HG02870 (cell line): ENCODE measurements at regions not wholly inside any gene's neighbourhood (a gene's known extent, or its start where the extent isn't known, plus 50 kb on each side); places are given as distances from the start of the nearest gene placed in this dataset.

ENCODE experiments used
- ATAC-seq: cut with Tn5 transposase; IDR thresholded peaks from one replicate; pipeline ENCODE4 v1.9.1; 2021; ENCODE audit warnings: mild to moderate bottlenecking, moderate library complexity; ENCODE audit not compliant: unreplicated experiment

DNA sequence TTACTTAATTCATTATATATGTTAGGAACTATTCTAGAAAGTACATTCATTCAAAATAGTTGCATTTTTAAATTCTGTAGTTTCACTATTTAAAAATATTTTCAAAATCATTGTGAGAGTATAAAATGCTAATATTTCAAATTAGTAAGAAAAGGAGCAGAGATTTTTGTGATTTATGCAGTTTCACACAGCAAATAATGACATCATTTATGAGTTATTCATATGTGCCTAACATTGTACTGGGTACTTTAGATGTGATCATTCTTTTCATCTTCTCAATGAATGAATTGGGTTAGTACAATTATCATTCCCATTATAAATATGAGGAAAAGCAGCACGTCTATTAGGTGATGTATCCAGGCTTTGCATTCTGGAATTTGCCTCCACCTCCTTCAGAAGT, 1451.0 kb upstream of the IGFBP7 start:
- no peak for ATAC-seq

DNA sequence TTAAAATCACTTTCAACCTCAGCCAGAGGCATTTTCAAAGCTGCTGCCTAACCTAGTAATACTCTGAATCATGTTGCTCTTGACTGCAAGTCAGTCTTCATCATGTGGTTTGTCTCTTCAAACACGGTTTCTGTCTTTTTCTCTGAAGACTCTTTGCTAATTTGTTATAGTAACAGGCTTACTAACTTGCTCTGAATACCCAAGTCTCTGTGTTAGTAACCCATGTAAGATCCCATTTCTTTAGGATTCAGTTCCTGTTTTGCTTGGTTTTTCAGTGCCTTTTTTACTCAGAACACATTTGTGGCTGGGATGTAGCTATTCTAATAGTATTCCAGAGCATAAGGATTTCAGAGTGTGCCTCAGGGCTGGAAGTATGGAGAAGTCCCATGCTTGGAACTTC, 1450.6 kb upstream of the IGFBP7 start:
- ATAC-seq: no peak

DNA sequence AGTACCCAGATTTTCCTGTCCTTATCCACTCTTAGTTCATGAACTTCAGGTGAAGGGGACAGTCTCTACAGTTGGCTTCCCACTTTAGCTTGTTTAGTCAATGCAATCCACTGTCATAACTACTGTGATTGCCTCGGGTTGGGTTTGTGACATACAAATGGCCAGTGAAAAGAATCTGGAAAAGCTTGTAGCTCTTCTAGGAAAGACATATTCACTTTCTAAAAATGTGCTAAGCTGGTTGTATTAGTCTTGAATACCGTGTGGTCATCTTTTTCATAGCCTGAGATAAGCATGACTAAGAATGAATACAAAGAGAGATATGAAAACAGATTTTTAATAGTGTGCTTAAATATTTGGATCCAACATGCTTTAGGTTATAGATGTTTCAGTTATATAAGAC, 1443.5 kb upstream of the IGFBP7 start:
- ATAC-seq: no peak

DNA sequence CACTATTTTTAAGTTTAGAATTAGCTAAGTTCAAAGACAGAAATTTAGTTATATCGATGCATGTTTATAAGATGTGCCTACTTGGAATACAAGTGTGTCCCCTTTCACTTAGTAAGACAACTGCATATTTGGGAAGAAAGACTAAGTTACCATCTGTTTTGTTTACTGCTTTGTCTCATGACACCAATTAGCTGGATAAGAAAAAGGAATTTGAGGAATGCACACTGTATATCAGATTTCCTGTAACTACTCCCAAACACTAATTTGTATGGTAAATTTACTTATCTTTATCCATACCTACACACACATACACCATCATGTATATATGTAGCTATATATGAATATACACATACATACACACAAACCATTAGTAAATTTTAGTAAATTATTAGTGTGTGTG, 1442.8 kb upstream of the IGFBP7 start:
- no peak for ATAC-seq

DNA sequence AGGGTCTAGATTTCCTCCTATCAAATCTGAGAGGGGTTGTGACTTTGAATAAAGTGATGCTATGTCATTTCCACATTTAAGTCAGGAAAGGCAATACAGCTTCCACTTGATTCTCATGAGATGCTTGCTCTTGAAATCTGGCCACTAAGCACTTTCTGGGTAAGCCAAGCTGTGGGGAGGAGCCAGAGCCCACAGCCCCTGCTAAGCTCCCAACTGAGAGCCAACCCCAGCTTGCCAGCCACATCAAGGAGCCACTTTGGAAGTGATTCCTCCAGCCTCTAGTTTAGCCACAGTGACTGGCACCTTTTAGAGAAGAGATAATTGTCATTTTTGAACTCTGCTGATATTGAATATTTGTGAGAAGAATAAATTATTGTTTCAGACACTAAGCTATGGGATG, 1441.5 kb upstream of the IGFBP7 start:
- no peak for ATAC-seq

DNA sequence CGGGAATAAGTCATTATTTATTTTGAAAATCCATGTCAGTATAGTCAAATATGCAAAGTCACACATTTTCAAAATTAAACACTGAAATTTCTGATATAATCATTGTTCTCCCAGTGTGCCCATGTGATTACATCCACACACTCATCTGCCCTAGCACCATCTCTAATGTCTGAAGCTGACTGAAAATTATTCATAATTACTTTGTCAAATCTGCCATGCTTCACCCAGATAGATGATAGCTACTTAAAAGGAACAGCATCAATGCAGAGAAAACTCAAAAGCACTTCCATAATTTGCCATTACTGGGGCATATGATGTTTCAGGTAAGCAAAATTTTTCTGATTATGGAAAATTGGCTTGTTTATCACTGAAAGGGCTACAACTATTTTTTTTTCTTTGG, 1433.3 kb upstream of the IGFBP7 start:
- no peak for ATAC-seq

DNA sequence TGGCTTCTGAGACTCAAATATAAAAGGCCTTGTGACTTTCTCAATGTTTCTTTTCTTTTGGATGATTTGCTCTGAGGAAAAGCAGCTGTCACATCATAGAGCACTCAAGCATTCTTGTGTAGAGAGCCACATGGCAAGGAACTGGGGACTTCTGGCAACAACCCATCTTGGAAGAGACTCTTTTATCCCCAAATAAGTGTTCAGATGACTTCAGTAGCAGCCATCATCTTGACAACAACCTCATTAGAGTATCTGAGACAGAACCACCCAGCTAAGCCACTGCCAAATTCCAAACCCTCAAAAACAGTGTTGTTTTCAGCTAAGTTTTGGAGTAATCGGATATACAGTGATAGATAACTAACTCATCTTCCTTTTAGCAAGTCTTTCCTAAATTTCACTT, 1431.7 kb upstream of the IGFBP7 start:
- no peak for ATAC-seq

DNA sequence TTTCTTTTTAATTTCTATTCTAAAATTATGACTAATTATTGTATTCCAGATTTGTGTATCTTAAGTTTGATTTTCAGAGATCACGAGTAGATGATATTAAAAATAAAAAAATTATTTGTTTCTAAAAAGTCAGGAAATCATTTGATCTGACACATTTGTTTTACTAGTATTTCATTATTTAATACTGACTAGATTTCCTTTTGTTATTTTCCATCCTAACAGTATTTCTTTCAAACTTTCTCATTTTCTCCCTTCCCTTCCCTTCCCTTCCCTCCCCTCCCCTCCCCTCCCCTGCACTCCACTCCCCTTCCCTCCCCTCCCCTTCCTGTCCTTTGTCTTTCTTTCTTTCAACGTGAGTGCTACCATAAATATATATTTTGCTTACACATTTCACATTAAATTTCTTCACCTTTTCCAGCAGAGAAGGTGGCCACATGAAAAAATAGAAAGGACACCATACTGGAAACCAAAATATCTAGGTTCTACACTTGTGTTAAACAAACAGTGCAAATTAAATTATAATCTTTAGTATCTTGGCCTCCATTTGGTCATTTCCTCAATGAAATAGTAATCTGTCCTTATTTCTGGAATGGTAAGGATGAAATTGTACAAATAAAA, 1412.7 kb upstream of the IGFBP7 start:
- no peak for ATAC-seq

DNA sequence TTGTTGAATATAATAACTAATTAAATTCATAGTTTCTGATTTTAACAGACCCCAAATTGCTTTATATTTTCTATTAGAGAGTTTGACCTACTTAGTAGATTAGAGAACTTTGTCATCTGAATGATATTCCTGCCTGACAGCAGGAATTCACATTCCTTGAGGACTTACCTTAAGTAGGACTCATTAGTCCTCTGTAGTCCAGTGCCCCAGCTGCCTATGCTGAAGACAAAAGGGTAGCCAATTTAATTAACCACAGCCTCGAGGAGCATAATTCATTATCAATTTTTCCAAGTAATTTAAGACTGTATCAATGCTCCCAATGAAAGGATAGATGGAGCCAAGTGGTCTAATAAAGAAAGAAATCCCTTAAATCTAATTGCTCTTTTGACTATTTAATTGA, 1405.0 kb upstream of the IGFBP7 start:
- ATAC-seq: no peak

DNA sequence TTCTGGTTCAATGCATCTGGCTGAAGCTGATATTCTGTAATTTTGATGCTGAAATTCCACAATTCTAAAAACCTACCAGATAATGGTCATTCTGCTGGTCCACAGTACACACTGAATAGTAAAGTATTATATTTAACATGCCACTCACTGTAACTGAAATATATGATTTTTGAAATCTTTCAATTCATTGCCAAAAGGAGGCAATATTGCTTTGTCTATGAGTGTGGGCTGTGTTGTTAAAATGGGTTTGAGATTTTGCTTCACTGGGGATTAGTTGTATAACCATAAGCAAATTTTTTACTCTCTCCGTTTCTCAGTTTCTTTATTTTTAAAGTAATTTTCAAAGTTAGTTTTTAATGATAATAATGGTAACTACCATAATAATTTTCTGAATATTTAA, 1404.1 kb upstream of the IGFBP7 start:
- no peak for ATAC-seq

DNA sequence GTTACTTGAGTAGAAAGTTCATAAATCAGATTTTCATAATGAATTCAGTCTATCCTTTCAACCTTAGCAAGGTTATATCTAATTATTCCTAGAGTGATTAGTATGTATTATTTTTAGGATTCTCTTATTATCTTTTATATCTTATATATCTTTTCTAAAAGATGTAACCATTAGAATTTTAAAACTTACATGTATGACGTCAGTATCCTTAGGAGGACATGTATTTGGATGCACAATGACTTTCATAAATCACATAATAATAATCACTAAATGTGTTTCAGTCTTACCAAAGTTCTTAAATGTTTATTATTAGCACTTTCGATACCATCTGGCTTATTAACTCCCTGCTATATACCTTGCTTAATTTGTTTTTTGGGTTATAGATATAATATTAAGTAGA, 1400.5 kb upstream of the IGFBP7 start:
- no peak for ATAC-seq

DNA sequence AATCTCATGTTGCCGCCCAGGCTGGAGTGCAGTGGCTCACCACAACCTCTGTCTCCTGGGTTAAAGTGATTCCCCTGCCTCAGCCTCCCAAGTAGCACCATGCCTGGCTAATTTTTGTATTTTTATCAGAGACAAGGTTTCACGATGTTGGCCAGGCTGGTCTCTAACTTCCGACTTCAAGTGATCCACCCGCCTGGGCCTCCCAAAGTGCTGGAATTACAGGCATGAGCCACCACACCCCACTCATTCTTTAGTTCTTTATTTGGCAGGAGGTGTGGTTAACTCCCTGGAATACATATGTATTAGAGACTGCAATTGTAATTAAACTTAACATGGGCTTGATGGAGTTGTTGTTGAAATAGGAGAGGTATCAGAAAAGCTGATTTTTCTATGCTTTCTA, 1396.9 kb upstream of the IGFBP7 start:
- ATAC-seq: no peak

DNA sequence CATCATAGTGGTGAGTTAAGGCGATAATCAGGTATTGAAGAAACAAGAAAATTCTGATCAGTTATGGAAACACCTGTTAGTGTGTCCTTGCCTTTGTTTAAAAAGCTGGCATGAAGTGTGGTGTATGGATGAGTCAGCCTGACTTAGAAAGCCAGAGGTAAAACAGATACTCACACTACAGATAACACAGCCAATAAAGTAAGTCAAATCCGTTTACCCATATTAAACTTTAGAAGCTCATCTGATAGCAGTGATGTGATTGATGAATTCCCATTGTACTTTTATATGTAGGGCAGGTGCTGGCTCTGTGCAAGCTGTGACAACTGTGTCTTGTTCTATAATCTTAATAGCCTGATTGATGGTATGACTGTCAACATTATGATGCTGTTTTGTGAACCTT, 1392.7 kb upstream of the IGFBP7 start:
- ATAC-seq: no peak

DNA sequence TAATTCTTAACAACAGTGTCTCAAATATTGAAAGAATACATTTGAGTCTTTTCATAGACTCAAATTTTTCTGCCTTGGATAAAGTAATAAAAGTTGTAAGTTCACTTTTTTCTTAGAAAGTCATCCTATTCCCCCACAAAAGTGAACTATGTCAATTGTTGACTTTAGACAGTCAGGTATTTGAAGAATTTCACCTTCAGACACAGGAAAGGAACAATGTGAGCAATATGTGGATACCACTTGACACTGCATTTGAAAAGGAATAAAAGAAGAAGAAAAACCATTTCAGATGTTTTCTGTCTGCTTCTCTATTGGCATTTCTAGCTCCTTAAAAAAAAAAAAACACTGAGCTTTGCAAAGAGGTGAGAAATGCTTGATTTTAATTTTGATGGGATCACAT, 1389.0 kb upstream of the IGFBP7 start:
- ATAC-seq: no peak

DNA sequence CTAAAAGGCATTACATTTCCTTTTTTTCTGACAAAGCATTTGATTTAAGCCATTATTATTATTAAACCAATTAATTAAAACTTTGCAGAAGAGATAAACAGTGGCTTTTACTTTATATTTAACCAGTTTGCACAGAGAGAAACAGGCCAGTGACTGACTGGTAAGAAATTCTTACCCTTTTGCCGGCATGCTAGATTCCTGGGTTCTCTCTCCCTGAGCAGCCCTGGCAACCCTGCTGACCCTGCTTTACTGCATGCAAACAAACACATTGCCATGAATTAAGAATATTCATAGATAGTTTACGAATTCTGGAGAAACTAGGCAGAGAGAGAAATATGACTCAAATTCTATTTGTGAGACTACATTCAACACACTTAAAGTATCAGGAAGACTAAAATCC, 1381.4 kb upstream of the IGFBP7 start:
- no peak for ATAC-seq

DNA sequence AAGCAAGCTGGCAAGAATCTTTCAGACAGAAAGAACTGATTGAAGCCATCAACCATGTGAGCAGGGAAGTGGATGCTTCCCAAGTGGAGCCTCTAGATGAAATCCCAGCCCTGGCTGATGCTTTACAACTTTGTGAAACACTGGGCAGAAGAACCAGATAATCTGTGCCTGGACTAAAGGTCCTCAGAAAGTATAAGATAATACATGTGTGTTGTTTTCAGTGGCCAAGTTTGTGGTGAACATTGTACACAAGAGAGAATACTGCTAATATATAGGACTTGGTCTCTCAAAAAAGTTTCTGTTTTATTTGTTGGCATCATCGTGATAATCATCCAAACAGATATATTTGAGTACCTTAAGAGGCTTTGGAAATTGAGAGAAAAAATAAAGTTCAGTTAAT, 1367.8 kb upstream of the IGFBP7 start:
- no peak for ATAC-seq

DNA sequence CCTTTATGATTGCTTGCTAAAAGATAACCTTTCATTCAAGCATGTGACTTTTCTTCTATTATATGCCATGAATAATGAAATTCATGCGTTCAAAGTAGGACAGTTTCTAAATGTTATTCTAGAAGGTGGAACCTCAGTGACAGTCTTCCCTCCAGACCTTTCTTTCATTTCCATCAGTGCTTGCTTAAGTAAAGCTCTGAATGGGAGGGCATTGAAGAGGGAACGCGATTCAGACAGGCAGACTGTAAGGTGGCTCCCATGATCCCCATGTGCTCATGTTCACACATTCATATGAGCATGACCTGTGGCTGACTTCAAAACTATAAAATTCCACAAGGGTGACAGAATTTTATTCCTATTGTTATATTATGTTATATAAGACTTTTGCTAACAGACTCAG, 1367.3 kb upstream of the IGFBP7 start:
- ATAC-seq: no peak

DNA sequence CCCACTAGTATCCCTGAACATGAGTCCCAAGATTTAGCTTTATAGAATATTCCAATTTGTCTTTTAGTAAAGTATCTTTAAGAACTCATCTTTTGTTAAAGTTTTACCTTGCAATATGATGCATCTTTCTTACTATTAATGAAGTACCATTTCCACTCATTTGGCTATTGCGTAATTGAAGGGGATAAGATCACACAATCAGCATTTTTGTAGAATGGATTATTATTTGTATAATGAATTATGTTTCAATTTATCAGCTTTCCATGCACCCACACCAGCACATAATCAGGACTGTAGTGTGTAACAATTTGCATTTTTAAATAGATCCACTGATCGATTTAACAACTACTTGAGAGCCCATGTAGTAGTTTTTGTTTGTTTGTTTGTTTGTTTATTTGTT, 1364.9 kb upstream of the IGFBP7 start:
- ATAC-seq: no peak

DNA sequence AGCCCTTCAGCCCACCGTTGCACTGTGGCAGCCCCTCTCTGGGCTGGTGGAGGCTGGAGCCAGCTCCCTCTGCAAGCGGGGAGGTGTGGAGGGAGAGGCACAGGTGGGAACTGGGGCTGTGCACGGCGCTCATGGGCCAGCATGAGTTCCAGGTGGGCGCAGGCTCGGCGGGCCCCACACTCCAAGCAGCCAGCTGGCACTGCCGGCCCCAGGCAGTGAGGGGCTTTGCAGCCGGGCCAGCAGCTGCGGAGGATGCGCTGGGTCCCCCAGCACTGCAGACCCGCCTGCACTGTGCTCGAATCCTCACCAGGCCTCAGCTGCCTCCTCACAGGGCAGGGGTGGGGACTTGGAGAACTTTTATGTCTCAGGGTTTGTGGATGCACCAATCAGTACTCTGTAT, 1354.8 kb upstream of the IGFBP7 start:
- no peak for ATAC-seq

DNA sequence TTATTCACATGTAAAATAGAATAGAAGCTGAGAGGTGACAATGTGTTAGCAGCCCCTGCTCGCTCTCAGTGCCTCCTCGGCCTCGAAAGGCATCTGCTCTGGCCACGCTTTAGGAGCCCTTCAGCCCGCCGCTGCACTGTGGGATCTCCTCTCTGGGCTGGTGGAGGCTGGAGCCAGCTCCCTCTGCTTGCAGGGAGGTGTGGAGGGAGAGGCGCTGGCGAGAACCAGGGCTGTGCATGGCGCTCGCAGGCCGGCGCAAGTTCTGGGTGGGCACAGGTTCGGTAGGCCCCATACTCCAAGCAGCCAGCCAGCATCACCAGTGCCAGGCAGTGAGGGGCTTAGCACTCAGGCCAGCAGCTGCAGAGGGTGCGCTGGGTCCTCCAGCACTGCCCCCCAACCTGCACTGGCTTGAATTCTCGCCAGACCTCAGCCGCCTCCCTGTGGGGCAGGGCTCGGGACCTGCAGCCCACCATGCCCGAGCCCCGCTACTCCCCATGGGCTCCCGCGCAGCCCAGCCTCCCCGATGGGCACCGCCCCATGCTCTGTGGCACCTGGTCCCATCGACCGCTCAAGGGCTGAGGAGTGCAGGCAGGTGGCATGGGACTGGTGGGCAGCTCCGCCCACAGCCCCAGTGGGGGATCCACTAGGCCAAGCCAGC, 1346.7 kb upstream of the IGFBP7 start:
- ATAC-seq: no peak

DNA sequence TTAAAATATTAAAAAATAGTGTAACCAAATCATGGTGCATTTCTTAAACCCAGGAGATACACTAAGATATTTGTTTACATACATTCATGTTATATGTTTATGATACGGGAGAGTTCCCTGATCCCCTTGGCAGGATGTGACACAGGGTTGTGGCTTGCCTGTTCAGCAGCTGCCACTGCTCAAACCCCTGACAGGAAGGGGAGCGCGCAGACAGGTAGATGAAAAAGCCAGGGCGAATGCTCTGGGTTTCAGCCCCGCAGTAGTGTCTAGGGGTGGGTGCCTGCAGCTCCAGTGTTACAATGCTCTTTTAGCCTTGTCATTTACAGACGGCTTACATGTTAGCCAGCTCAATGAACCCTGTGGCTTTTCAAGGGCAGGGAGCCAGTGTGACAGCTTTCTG, 1343.8 kb upstream of the IGFBP7 start:
- no peak for ATAC-seq

DNA sequence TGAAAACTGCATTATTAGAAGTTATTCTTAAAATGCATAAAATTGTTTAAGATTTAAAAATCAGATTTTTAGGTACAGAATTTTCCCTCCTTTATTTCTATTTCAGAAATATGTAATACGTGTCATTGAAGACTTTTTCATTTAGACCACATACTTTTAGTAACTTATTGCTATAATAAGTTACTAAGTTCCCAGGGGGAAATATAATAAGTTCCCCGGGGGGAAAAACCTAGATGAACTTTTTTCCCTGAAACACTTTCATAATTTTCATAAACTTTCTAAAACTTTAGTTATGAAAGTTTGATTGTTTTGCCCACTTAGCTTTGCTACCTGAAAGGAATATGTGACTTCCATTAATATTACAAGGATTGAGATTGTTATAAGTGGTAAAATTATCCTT, 1341.5 kb upstream of the IGFBP7 start:
- ATAC-seq: no peak

DNA sequence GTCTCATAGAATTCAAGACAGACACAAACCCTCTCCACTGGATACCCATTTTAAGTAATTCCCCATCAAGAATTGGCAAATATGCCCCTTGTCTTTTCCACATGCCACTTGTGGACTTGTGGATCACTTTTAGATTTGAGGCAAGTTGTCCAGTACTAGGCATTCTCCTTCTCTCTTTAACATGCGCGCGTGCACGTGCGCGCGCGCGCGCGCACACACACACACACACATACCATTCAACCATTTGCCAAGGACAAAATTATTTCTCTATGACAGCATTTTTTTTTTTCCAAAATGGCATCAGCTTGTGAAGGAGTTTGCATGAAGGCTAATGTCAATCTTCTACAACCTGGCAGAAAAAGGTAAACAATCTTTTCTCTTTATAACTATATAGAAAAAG, 1325.7 kb upstream of the IGFBP7 start:
- ATAC-seq: no peak
